ENCODE measurements at regions not wholly inside any gene's neighbourhood (a gene's known extent, or its start where the extent isn't known, plus 50 kb on each side); places are given as distances from the start of the nearest gene placed in this dataset.

- 79% methylated on average over 4 of the region's 4 CpGs for WGBS
- no peak for TF ChIP-seq YY1 (IDR thresholded peaks at IDR 0.05)
- no peak for TF ChIP-seq FOXA2 (IDR thresholded peaks at IDR 0.05)
- no peak for TF ChIP-seq GABPA (IDR thresholded peaks at IDR 0.05 in 1 of 2, conservative IDR thresholded peaks at IDR 0.05 in 1 of 2)
- TF ChIP-seq CTCF (IDR thresholded peaks at IDR 0.05; ENCODE audit: low read depth, low read length, missing input control) = no peak
- TF ChIP-seq RXRA (IDR thresholded peaks at IDR 0.05) = no peak
- TF ChIP-seq JUND (IDR thresholded peaks at IDR 0.05) = no peak
- H3K4me3 ChIP-seq (ENCODE audit: low read depth in 1 of 3, low read length in 3 of 3) = no peak overlapping the region
- no peaks in the 10 kb centered on the region for H3K9me3 ChIP-seq (ENCODE audit: control insufficient read depth in 4 of 4, low read length in 3 of 4)
- no peaks in the 10 kb centered on the region for H3K27me3 ChIP-seq (ENCODE audit: control insufficient read depth in 4 of 4, insufficient read depth in 4 of 4, low read length in 3 of 4)
- no peaks in the 10 kb centered on the region for H3K36me3 ChIP-seq (ENCODE audit: control insufficient read depth in 4 of 4, insufficient read depth in 3 of 4, low read depth in 1 of 4, low read length in 3 of 4)
- no peak for DNase-seq (ENCODE audit: low spot score)
- no peaks in the 10 kb centered on the region for H3K4me1 ChIP-seq (ENCODE audit: control insufficient read depth in 4 of 4, insufficient read depth in 4 of 4, low read length in 3 of 4)
- no peak overlapping the region for H3K9ac ChIP-seq (ENCODE audit: low read depth in 1 of 2, low read length in 2 of 2)
- no peak overlapping the region for H3K27ac ChIP-seq (ENCODE audit: low read depth in 1 of 2, low read length in 2 of 2)
Measured at GRCh38 chr4:92198711-92199110, 105.1 kb upstream of the GRID2 start.

GRCh38 chr4:92199135-92199534 is 104.6 kb upstream of the GRID2 start:
- DNase-seq (ENCODE audit: low spot score) = no peak
- Histone ChIP-seq H3K9me3 (ENCODE audit: control insufficient read depth in 4 of 4, low read length in 3 of 4) (no peaks in the 10 kb centered on the region), H3K4me1 (ENCODE audit: control insufficient read depth in 4 of 4, insufficient read depth in 4 of 4, low read length in 3 of 4) (no peaks in the 10 kb centered on the region), H3K36me3 (ENCODE audit: control insufficient read depth in 4 of 4, insufficient read depth in 3 of 4, low read depth in 1 of 4, low read length in 3 of 4) (no peaks in the 10 kb centered on the region), H3K27me3 (ENCODE audit: control insufficient read depth in 4 of 4, insufficient read depth in 4 of 4, low read length in 3 of 4) (no peaks in the 10 kb centered on the region), H3K27ac (ENCODE audit: low read depth in 1 of 2, low read length in 2 of 2) (no peak overlapping the region), H3K9ac (ENCODE audit: low read depth in 1 of 2, low read length in 2 of 2) (no peak overlapping the region), H3K4me3 (ENCODE audit: low read depth in 1 of 3, low read length in 3 of 3) (no peak overlapping the region)
- WGBS = 89% methylated on average over 2 of the region's 2 CpGs
- TF ChIP-seq RAD21 (IDR thresholded peaks at IDR 0.05) (no peak), GABPA (IDR thresholded peaks at IDR 0.05 in 1 of 2, conservative IDR thresholded peaks at IDR 0.05 in 1 of 2) (no peak), ATF3 (IDR thresholded peaks at IDR 0.05) (no peak), CTCF (IDR thresholded peaks at IDR 0.05; ENCODE audit: low read depth, low read length, missing input control) (no peak), YY1 (IDR thresholded peaks at IDR 0.05) (no peak), FOXA1 (IDR thresholded peaks at IDR 0.05) (no peak), EGR1 (IDR thresholded peaks at IDR 0.05; ENCODE audit: low read depth in 2 of 2) (no peak), ZBTB33 (IDR thresholded peaks at IDR 0.05) (no peak), RXRA (IDR thresholded peaks at IDR 0.05) (no peak), REST (IDR thresholded peaks at IDR 0.05) (no peak), TAF1 (conservative IDR thresholded peaks at IDR 0.05) (no peak), NR2F2 (IDR thresholded peaks at IDR 0.05) (no peak), FOXA2 (IDR thresholded peaks at IDR 0.05) (no peak), HNF4G (IDR thresholded peaks at IDR 0.05) (no peak), JUND (IDR thresholded peaks at IDR 0.05) (no peak), HNF4A (conservative IDR thresholded peaks at IDR 0.05) (no peak), SP1 (IDR thresholded peaks at IDR 0.05) (no peak), MAX (IDR thresholded peaks at IDR 0.05) (no peak)
